Bone marrow (tissue), 2 donors: ENCODE measurements at regions not wholly inside any gene's neighbourhood (a gene's known extent, or its start where the extent isn't known, plus 50 kb on each side); places are given as distances from the start of the nearest gene placed in this dataset.

Experiments used
- DNase-seq, 2 donors: peaks; one replicate each; lab custom pipeline; 2025; lab: John Stamatoyannopoulos, UW

- no peak for DNase-seq
Measured at GRCh38 chr5:3281366-3281765, 314.3 kb upstream of the IRX1 start.

DNA sequence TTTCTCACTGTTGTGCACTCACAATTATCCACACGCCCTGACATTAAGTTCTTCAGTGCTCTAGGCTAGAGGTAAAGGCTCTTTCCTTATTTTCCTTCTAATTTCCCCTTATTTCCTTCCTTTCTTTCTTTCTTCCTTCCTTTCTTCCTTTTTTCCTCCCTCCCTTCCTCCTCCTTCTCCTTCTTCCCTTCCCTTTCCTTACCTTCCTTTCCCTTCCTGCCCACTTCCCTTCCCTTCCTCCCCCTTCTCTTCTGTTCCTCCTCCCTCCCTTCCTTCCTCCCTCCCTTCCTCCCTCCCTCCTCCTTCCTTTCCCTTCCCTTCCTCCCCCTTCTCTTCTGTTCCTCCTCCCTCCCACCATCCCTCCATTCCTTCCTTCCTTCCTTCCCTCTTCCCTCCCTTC lies 317.0 kb upstream of the IRX1 start:
- no peak for DNase-seq

DNA sequence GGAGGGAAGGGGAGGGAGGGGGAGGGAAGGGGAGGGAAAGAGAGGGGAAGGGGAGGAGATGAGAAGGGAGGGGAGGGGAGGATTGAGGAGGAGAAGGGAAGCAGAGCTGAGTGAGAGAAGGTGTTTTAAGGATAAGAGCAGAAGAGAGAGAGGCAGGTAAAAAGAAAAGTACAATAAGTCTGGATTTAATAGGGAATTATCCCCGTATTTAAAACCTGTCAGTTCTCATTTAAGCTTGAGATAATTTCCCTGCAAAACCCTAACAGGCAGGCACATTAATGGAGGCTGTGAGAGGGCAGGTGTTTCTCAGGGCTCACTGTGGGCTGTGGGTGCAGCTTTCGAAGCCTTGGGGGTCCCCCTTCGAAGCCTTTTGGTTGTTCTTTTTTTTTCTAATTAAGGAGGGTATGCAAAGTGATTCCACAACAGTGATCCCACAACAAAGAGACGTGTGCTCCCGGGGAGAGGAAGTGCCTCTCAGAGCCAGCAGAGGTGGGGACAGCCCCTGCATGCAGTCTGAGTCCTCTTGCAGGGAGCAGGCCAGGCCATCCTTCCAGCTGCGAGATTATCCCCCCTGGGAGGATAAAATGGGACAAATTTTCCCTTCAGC lies 317.9 kb upstream of the IRX1 start:
- DNase-seq: no peak

- no peak for DNase-seq
Measured at GRCh38 chr5:3276896-3277295, 318.7 kb upstream of the IRX1 start.

DNA sequence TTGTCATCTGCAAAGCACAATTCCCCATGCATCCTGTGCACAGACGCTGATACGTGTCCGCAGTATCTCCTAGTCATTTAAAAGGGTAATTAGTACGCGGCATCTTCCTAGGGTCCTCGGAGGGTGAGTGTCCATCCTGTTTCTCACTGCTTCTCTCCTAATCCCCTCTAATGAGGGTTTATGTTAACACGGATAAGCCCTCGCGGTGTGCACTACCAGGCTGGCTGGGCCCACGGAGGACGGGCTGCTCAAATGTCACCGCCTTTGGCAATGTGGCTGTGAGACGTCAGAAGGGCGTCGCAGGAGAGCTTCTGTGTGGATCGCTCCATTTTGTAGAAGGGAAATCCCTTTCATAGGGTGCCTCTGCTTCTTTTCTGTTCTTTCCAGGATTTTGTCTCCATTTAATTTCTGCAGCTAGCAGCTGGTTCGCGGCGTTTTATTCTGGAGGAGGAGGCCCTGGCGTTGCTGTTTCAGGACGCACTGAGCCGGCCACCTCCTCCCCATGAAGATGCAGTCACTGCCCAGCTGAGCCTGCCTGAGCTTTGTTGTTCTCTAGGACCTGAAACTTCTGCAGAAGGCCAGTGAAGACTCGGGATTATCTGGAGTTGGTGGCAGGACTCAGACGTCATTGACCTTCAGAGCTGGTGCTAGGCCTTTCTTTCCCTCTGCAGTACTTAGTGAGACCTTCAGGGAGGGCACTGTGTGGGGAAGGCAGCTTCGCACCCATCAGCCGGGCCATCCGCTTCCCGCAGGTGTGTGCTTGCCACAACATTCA lies 326.1 kb upstream of the IRX1 start:
- DNase-seq: no peak

DNA sequence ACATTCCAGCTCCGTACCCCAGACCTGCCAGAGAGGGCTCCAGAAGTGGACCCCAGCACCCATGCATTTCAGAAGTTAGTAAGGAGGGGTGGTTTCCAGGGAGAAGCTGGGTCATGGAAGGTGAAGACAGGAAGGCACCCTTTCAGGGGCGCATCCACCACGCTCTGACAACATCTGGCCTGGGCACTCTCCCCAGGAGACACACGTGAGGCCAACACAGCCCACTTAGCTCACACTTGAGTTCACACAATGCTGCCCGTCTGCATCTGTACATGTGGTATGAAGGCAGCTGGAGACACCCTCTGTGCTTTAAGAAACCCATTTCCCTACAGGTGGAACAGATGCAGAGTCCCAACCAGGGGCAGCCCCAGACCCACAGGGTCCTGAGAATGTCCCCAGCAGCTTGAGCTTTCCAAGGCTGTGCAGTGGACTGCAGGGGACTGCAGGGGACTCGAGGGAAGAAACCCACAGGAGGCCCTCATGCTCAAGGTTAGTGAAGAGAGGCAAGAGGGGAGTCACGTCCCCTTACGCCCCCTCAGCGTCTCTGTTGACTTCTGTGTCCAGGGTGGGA lies 326.8 kb upstream of the IRX1 start:
- no peak for DNase-seq

DNA sequence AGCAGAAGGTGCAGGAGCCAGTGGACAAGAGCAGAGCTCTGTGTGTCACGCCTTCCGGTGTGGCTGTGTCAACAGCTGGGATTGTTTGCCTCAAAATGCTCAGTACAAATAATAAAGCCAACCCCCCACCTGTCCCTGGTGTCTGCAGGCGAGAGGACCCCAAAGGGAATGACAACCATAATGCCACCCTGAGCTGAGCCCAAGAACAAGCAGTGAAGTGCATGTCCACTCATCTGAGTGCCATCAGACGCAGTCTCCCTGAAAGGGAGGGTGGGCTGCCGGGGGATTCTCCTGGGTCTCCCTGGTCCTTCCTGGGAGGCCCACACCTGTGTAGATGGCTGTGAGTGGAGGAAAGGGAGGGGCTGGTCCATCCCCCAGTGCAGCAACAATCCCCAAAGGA lies 328.8 kb upstream of the IRX1 start:
- no peak for DNase-seq

DNA sequence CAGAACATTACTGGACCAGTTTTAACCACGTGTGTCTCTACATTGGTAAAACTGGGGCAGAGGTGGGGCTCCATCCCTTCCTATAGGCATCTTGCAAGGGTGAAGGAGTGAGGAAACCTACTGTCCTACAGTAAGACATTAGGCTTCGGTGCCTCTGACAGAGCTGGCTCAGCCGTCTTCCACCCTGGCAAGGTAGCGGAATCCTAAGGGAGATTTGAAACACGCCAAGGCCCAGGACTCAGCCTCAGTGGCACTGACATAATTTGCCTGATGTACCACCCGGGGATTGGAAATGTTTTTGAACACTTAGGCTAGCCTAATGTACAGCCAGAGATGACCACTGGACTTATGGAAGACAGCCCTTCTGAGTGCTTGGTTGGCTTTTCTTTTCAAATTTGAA lies 329.7 kb upstream of the IRX1 start:
- no peak for DNase-seq

DNA sequence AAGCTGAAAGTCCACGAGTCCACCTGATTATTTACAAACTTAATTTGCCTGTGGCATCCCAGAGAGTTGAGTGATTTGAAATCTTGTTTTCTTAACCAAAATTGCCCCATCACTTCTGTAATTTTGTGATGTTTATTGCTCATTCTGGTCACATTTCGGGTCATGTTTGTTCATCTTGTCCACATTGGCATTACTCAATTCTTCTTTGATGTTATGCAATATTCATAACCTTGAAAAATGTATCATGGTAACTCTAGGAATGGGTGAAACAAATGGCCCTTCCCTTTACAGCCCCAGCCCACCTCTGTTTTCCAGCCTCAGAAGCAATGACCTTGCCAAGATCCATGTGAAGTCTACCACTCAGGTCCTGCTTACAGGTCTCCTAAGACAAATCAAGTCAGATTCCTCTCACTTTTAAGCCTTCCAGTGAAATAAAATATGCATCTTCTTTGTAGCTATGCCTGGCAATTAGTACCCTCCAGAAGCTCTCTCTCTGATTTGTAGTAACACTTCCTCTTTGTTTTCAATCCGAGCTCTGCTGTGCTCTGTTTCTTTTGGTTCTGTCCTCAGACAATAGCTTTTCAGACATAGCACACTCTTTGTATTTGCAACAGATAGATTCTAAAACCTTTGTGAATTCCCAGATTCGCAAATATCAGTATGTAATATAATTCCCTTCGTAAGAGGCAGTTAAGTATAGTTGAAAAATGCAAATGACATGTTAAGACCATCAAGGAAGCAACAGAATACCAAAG lies 330.3 kb upstream of the IRX1 start:
- no peak for DNase-seq

DNA sequence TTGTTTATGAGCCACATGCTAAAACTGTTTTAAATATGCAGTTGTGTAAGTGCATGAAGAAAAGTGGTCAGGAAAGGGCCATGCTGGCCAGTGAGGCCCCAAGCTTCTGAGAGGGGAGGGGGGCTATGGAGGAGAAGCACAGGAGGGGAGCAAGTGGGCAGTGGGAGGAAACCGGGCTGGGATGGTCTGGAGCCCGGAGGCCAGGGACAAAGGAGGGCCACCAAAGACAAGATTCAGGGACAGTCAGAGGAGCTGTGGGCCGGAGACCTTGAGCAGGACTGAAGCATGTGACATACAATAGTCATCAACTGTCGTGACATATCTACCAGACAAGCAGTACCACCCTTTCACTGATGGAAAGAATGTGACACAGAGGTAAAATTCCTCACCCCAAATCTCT lies 333.2 kb upstream of the IRX1 start:
- DNase-seq: no peak

DNA sequence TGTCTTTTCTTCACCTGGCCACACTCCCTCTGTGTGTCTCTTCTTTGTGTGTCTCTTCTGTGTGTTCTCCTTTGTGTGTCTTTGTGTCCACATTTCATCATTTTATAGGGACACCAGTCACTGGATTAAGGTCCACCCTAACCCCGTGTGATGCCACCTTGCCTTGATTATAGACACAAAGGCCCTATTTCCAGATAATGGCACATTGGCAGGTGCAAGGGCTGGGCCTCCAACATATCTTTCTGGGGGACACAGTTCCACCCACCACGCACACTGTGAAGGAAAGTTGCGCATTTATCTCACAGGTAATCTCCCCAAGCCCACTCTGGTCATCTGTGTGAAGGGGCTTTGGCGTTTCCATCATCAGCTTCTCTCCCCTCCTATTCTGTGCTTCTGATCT lies 334.6 kb upstream of the IRX1 start:
- DNase-seq: no peak

DNA sequence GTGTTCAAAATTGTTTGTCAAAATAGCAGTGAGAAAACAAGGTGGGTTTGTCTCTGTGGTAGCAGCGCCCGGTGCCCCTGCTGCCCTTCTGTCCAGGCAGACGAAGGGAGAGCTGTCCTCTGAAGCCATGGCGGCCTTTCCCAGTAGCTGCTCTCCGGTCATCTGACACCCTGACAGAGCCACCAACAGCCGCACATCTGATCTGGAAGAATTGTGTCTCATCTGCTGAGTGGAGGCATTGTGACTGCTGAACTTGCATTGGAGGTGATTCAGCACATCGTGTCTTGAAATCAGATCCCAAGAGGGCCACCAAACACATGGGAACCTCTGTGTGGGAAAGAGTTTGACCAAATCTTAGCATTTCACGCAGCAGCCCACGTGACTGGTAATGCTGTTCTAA lies 337.6 kb upstream of the IRX1 start:
- DNase-seq: no peak

DNA sequence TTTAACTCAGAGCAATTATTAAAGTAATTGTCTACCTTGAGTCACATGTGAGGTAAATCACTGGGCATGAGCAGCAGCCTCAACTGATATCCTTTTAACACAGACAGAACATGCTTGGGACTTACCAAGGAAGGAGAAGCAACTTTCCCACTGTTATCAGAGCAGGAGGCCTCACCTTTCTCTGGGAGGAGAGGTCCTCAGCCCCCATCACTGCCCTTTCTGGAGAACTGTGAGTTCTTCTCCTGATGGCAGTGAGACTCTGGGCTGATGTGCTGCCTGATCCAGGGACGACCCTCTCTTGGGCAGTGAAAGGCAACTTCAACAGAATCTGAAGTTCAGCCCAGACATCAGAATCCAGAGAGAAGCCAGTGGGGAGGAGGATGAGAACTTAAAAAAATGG lies 343.4 kb upstream of the IRX1 start:
- no peak for DNase-seq

GRCh38 chr5:3251784-3252183 lies 343.8 kb upstream of the IRX1 start:
- no peak for DNase-seq

GRCh38 chr5:3249401-3249800 lies 346.2 kb upstream of the IRX1 start:
- DNase-seq: no peak

- DNase-seq: no peak
Measured at GRCh38 chr5:3237276-3237868, 358.3 kb upstream of the IRX1 start.

- DNase-seq: no peak
Measured at GRCh38 chr5:3234566-3234965, 361.1 kb upstream of the IRX1 start.

GRCh38 chr5:3230941-3231340 lies 364.7 kb upstream of the IRX1 start:
- DNase-seq: no peak

GRCh38 chr5:3230254-3230653 lies 365.4 kb upstream of the IRX1 start:
- DNase-seq: no peak

- DNase-seq: no peak
Measured at GRCh38 chr5:3226196-3226920, 369.3 kb upstream of the IRX1 start.

DNA sequence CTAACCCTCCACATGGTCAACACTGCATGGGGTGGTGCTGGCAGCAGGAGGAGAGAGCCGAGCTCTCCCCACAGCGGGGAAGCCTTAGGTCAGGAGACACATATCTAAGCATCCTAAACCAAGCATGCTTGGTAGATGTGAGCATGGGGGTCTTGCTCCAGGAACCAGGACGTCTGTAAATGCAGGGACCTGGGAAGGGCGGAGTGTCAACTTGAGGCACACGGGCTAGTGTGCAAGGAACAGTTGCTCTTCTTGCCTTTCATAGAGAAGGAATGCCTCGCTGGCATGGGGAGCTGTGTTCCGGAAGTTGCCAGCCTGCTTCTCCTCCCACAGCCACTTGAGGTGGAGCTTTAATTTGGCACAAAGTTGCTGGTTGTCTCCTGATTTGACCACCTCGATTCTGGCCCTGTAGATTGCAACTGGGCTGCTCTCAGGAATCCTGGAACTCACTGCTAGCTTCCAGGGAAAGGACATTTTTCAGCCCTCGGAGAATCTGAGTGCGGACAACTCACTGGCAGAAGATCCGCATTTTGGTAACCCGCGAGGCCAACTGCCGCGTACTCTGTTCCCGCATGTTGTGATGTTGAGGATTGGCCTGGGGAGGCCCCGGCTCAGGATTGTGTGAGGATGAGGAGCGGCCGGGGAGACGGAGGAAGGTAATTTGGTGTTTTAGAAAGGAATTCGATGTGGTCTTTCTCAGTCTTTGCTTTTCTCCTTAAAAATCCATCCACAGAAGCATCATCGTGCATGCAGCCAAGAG lies 370.3 kb upstream of the IRX1 start:
- no peak for DNase-seq
